HEK293T (cell line): ENCODE measurements at regions not wholly inside any gene's neighbourhood (a gene's known extent, or its start where the extent isn't known, plus 50 kb on each side); places are given as distances from the start of the nearest gene placed in this dataset.

ENCODE experiments used
- CTCF ChIA-PET: fragments of 350-600 bp; formaldehyde crosslinking; extraction: SDS; loops from one replicate; lab custom pipeline; 2021; ENCODE audit warnings: antibody characterized with exemption, inconsistent platforms; lab: Yijun Ruan, JAX
- POLR2A ChIA-PET: fragments of 350-600 bp; formaldehyde crosslinking; extraction: SDS; loops from one replicate; lab custom pipeline; 2020; ENCODE audit warnings: antibody characterized with exemption, inconsistent platforms; lab: Yijun Ruan, JAX
- DNase-seq: peaks from one replicate; pipeline ENCODE4 v3.0.0; 2012; ENCODE audit warnings: mixed read lengths; ENCODE audit errors: extremely low spot score
- ARNT ChIP-seq: fragments of 450-650 bp; IDR thresholded peaks from 2 replicates; pipeline ENCODE4 v1.6.1; 2017; ENCODE audit warnings: mild to moderate bottlenecking
- BHLHE40 ChIP-seq: fragments of 450-650 bp; IDR thresholded peaks from 2 replicates; pipeline ENCODE4 v1.6.1; 2016; ENCODE audit warnings: mild to moderate bottlenecking, moderate library complexity, borderline replicate concordance
- CTBP1 ChIP-seq: fragments of 450-650 bp; IDR thresholded peaks from 2 replicates; pipeline ENCODE4 v1.6.1; 2016; ENCODE audit warnings: borderline replicate concordance
- ELF4 ChIP-seq: fragments of 450-650 bp; IDR thresholded peaks from 2 replicates; pipeline ENCODE4 v1.6.1; 2017; ENCODE audit warnings: antibody characterized with exemption
- FOXA1 ChIP-seq: fragments of 450-650 bp; IDR thresholded peaks from 2 replicates; pipeline ENCODE4 v1.6.1; 2016; ENCODE audit warnings: mild to moderate bottlenecking
- FOXK2 ChIP-seq: fragments of 450-650 bp; IDR thresholded peaks from 2 replicates; pipeline ENCODE4 v1.6.1; 2016; ENCODE audit warnings: mild to moderate bottlenecking
- FOXM1 ChIP-seq: fragments of 450-650 bp; IDR thresholded peaks from 2 replicates; pipeline ENCODE4 v1.6.1; 2017; ENCODE audit warnings: mild to moderate bottlenecking, borderline replicate concordance
- HDGF ChIP-seq: fragments of 450-650 bp; IDR thresholded peaks from 2 replicates; pipeline ENCODE4 v1.6.1; 2017; ENCODE audit warnings: antibody characterized with exemption, borderline replicate concordance
- L3MBTL2 ChIP-seq: fragments of 450-650 bp; conservative IDR thresholded peaks from 2 replicates; pipeline ENCODE4 v1.6.1; 2016; ENCODE audit warnings: mild to moderate bottlenecking
- LEF1 ChIP-seq: fragments of 450-650 bp; IDR thresholded peaks from 2 replicates; pipeline ENCODE4 v1.6.1; 2017; ENCODE audit warnings: mild to moderate bottlenecking, borderline replicate concordance
- NFRKB ChIP-seq: fragments of 450-650 bp; IDR thresholded peaks from 2 replicates; pipeline ENCODE4 v1.6.1; 2016; ENCODE audit warnings: mild to moderate bottlenecking, moderate library complexity
- PKNOX1 ChIP-seq: fragments of 450-650 bp; IDR thresholded peaks from 2 replicates; pipeline ENCODE4 v1.6.1; 2016
- SP1 ChIP-seq: fragments of 450-650 bp; IDR thresholded peaks from 2 replicates; pipeline ENCODE4 v1.6.1; 2017
- SUZ12 ChIP-seq: fragments of 450-650 bp; IDR thresholded peaks from 2 replicates; pipeline ENCODE4 v1.6.1; 2016; ENCODE audit warnings: mild to moderate bottlenecking
- TARDBP ChIP-seq: fragments of 450-650 bp; IDR thresholded peaks from 2 replicates; pipeline ENCODE4 v1.6.1; 2016
- ZNF384 ChIP-seq: fragments of 450-650 bp; IDR thresholded peaks from 2 replicates; pipeline ENCODE4 v1.6.1; 2016

DNA sequence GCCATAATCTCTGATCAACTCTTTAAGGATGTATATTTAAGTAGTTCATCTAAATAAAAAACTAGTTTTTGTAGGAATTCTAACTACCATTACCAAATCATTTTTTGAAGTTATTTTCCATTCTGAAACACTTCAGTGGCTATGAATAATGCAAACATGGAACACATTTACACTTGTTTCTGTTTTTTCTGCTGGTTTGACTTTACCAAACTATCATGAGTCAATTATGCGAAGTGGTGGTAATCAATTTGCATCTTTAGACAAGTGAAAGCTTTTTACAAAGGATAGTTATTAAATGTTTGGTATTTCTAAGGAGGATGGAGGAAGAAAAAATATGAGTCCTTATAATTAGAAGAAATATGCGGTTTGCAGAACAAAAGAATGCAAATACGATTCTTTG is 202.0 kb upstream of the MMADHC start:
- ChIA-PET POLR2A (no interaction called here), CTCF (no interaction called here)
- TF ChIP-seq FOXA1 (no peak), SP1 (no peak), CTBP1 (no peak), ELF4 (no peak), FOXK2 (no peak), L3MBTL2 (no peak), TARDBP (no peak)
- DNase-seq: no peak

DNA sequence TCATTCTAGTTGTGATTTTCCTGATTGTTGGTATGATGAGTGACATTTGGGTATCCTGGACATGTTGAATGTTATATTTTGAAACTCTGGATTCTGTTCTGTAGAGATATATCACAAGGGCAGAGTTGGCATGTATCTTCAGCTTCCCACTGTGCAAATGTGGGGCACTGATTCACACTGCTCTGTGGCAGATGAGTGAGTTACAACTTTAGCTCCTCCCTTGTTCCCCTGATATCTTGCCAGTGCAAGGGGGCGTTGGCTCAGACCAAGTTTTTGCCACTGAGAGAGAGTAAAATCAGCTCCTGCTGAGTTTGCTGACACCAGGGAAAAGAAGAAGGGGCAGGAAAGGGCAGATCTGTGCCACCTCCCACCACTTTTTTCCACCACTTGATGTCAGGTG is 199.6 kb upstream of the MMADHC start:
- ChIA-PET CTCF (no interaction called here), POLR2A (no interaction called here)
- DNase-seq: no peak
- TF ChIP-seq NFRKB: no peak
- no peak for TF ChIP-seq SUZ12
- no peak for TF ChIP-seq L3MBTL2
- TF ChIP-seq FOXM1: no peak
- no peak for TF ChIP-seq ZNF384
- TF ChIP-seq PKNOX1: no peak
- TF ChIP-seq ARNT: no peak
- TF ChIP-seq SP1: no peak
- TF ChIP-seq CTBP1: no peak
- TF ChIP-seq FOXA1: no peak

DNA sequence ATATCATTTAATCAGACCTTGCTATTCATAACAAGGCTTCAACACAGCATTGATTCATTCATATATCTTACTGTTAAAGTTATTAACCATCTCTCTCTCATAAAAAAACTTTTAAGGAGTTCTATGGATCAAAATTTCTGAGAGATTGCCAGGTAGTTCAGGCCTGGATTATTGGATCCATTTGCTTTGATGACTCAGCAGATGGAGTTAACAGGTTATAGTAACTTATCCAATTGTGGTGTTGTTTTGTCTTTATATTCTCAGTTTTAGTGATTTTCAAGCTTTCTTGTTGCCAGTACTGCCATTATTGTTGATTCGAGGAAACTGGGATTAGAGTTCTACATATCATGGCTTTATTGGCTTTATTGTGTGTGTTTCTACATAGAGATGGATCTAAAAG is 195.7 kb upstream of the MMADHC start:
- POLR2A ChIA-PET: no interaction called here
- CTCF ChIA-PET: no interaction called here

DNA sequence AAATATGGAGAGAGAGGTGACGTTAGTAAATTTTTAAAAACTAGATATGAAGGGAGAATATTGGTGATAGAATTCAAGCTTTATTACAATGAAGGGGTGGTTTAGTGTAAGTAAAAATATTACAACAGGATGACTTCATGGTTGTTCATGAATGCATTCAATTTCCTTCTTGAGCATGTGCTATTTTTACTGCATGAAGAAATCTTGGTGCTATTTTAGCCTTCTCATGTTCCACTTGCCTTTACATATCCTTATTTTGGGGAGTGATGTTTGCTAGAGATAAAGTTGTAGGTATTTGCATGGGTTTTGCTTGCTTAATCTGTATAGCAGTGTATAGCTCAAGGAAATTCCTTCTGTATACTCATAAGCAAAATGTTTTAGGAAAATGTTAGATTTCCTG is 195.0 kb upstream of the MMADHC start:
- POLR2A ChIA-PET: no interaction called here
- DNase-seq: no peak
- TF ChIP-seq BHLHE40: no peak
- TF ChIP-seq ARNT: no peak
- TF ChIP-seq CTBP1: no peak
- TF ChIP-seq FOXA1: no peak
- TF ChIP-seq LEF1: no peak
- no peak for TF ChIP-seq SP1
- TF ChIP-seq TARDBP: no peak
- TF ChIP-seq FOXK2: no peak
- TF ChIP-seq ZNF384: no peak
- TF ChIP-seq ELF4: no peak
- CTCF ChIA-PET: no interaction called here

More for the DNA sequence above, 195.7 kb upstream of the MMADHC start:
- TF ChIP-seq CTBP1 (no peak), ARNT (no peak), PKNOX1 (no peak), TARDBP (no peak), SUZ12 (no peak), ZNF384 (no peak), FOXM1 (no peak), BHLHE40 (no peak), HDGF (no peak), ELF4 (no peak), NFRKB (no peak), L3MBTL2 (no peak), SP1 (no peak), LEF1 (no peak), FOXK2 (no peak)
- no peak for DNase-seq

DNA sequence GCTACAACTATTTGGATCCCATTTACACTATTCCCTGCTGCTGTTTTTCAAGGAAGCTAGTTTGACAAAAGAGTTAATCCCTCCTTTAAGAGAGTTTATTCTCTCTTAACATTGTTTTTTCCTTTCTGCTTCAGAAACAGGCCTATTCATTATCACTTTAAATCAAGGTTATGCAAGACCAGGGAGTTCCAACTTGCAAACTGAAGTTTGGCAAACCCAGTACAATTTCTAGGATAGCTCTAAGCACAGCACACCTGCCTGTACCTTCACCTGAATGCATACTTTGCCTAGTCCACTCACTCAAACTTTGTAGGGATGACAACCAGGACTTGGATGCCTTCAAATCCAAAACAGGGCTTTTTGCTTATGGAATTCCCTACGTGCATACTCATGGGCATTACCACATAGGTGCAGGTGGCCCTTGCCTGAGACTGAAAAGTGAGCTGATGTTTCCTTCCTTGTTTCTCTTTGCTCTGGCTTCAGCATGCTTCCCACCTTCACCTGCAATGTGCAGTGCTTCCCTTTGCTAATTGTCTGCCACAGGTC is 193.8 kb upstream of the MMADHC start:
- POLR2A ChIA-PET: no interaction called here
- CTCF ChIA-PET: no interaction called here
- DNase-seq: no peak
- TF ChIP-seq ARNT (no peak), LEF1 (no peak), CTBP1 (no peak), L3MBTL2 (no peak), BHLHE40 (no peak), HDGF (no peak), FOXK2 (no peak), TARDBP (no peak), FOXM1 (no peak), NFRKB (no peak), SUZ12 (no peak), PKNOX1 (no peak), FOXA1 (no peak), ELF4 (no peak), SP1 (no peak), ZNF384 (no peak)

GRCh38 chr2:149773006-149773405 is 185.4 kb upstream of the MMADHC start:
- no peak for TF ChIP-seq FOXM1
- ChIA-PET CTCF (no interaction called here), POLR2A (no interaction called here)
- DNase-seq: no peak

- CTCF ChIA-PET: interaction anchor here (0.5 kb wide), 1 partner anchor 13 kb away, joined by 4 read pairs; no protein-coding TSS in a partner anchor
These were observed 180.8 kb upstream of the MMADHC start for GRCh38 chr2:149768320-149768799.

More at GRCh38 chr2:149768320-149768799, 180.8 kb upstream of the MMADHC start:
- POLR2A ChIA-PET: no interaction called here
- TF ChIP-seq HDGF (no peak), ZNF384 (no peak), PKNOX1 (no peak), CTBP1 (no peak), TARDBP (no peak), ELF4 (no peak), FOXA1 (no peak), FOXM1 (no peak), ARNT (no peak), FOXK2 (no peak)
- no peak for DNase-seq
